GM18520 (cell line): ENCODE measurements at regions not wholly inside any gene's neighbourhood (a gene's known extent, or its start where the extent isn't known, plus 50 kb on each side); places are given as distances from the start of the nearest gene placed in this dataset.

Source experiments
- ATAC-seq: cut with Tn5 transposase; IDR thresholded peaks from one replicate; pipeline ENCODE4 v1.9.1; 2021; ENCODE audit not compliant: unreplicated experiment

DNA sequence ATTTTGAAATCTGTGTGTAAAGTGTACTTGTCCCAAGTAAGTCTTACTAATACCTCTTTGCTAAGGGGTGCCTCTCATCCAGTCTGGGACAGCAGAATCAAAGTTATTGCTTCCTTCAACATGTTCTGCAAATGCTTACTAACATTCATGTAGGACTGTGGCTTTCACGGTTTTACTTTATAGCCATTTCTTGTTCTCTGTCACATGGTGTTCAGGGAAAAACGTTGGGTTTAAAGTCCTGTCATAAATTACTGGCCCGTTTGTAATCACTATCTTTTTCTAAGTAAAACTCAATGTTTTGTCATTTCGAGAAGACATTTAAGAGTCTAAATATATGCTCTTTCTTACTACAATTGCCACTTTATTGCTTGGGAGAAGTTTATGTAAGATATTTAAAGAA, 321.1 kb downstream of the STIM2 start:
- ATAC-seq: no peak

DNA sequence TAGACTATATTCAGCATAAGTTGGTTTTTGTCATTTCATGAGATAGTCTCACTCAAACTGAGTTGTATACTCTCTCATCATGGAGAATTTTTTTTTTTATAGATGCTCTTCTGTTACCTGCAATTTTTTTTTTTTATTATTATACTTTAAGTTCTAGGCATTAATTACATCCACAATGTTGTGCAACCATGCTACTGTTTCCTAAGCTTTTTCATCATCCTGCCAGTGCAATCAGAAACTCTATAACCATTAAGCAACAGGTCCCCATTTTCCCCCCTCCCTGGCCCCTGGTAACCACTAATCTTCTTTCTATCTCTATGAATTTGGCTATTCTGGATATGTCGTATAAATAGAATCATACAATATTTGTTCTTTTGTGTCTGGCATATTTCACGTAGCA, 321.6 kb downstream of the STIM2 start:
- ATAC-seq: no peak

DNA sequence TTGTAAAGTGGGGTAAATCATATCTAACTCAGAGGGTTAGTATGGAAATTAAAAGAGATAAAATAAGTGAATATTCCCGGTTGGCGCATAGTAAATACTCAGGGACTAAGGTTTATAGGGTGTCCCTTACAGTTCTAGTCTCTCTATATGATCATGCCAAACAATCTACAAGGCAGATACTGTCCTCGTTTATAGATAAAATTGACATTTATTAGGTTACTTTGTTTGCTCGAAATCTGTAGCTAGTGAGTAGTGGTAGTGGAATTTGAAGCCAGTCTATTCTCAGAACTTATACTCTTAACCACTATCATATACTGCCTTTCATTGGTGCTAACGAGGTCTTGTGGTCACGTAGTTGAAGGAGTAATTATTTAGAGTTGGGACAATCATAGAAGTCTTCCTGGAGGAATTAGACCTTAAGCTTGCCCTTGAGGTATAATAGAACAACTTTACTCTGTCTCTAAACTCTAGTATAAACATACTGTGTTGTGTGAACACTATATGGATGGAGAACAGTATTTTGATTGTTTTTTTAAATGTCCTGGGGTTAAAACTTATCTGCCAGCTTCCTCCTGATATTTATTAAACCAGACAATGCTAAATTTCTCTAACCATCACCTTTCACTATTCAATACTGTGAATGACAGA, 324.0 kb downstream of the STIM2 start:
- ATAC-seq: no peak

DNA sequence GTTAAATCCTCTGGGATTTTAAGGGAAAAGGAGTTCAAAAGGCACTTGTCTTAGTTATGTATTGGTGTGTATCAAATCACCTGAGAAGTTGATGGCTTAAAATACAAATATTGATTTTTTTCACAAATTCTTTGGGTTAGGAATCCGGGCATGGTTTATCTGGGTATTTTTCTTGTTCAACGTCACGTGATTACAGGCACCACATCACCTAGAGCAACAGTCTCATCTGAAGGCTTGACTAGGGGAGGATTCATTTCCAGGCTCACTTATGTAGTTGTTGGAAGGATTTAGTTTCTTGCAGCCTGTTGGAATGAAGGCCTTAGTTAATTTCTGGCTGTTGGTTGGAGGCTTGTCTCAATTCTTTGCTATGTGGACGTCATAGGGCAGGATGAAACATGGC, 326.1 kb downstream of the STIM2 start:
- ATAC-seq: no peak

DNA sequence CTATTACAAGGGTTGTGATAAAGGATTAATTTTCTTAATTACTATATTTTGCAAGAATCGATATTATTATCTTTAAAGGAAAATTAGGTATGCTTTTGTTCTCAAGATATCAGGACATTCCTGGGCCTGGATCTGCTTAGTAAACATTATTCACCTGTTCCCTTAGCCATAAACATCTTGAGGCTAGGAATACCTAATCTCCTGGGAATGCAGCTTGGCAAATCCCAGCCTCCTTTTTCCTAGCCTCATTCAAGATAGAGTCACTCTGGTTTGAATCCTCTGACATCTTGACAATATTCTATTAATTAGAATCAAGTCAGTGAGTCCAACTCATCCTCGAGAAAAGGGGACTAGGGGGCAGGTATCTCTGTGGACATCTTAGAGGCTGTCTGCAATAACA, 327.1 kb downstream of the STIM2 start:
- ATAC-seq: no peak

DNA sequence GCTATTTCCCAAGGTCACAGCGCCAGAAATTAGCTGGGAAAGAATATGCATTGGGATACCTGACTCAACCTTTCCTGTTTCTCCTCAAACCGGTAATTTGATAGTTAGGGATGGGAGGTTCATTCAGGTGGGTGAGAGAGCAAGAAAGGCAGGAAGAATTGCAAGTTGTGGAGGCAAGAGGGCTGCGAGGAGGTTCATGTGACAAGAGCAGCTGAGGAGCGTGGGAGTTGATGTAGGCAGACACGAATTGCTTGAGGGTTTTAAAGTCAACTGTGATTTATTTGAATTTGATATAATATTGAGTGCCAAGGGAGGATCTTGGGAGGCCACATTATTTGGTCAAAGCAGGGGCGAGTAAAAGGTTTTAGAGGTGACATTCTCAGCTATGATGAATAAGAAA, 329.0 kb downstream of the STIM2 start:
- ATAC-seq: no peak

DNA sequence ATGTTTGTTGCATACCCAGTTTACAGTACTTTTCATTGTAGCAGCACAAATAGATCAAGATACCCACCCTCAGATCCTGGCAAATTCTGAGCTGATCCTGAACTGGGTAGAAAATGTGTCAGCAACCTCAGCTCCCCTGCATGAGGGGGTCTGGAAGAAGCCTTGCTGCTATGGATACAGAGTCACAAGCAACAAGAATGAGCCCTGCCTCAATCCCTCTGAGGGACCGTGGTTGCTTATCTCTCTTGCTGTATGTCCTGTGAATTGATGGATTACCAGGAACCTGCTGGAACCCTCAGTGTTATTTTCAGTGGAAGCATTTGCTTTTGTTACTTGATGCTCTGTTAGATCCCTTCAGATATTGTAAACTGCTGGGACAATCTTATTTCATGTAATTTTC, 331.0 kb downstream of the STIM2 start:
- ATAC-seq: no peak

DNA sequence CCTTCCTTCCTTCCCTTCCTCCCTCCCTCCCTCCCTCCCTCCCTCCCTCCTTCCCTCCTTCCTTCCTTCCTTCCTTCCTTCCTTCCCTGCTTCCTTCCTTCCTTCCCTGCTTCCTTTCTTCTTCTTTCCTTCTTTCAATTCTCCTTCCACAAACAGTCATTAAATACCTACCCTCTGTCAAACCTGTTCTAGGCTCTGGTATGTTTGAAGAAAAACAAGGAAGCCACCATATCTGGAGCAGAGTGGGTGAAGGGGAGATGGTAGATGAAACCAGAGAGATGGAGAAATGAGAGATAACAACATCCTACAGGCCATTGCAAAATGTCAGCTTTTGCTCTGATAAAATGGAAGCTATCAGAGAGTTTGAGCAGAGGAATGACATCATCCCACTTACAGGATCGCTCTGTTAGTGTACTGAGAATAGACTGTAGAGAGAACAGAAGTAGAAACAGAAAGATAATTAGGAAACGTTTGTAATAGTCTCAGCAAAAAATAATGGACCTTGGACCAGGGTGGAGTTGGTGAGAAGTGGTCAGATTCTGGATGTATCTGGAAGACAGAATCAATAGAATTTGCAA, 334.0 kb downstream of the STIM2 start:
- ATAC-seq: no peak

DNA sequence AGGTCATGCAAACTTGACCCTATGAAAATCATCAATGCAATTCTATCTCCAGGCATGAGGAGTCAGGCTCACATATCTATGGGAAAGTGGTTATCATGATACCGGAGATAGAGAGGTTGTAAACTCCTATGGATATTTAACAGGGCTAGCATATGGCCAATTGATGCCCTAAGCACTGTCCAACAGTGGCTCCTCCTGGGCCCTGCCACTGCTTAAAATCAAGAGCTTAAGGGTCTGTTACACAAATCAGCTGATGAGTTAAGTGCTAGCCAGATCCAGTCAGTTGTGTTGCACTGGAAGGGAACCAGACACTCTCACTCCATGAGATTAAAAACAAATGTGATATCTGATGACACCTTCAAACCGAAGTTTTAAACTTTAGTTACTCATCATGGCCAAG, 337.6 kb downstream of the STIM2 start:
- no peak for ATAC-seq

DNA sequence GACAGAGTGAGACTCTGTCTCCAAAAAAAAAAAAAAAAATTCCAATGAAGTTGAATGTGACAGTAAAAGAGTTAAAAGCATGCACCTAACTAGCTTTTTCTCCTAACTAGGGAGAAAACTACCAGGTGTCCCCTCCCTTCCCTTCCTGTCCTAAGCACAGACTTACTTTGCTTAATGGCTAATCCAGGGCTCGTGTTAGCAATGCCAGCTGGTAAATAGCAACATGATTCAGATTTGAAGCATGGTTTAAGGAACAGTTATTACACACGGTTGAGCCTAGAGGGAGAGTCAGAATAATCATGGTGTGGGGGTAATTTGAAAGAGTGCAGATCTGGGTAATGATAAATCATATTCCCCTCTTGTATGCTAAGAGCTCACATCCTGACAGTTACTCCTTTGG, 338.3 kb downstream of the STIM2 start:
- no peak for ATAC-seq

DNA sequence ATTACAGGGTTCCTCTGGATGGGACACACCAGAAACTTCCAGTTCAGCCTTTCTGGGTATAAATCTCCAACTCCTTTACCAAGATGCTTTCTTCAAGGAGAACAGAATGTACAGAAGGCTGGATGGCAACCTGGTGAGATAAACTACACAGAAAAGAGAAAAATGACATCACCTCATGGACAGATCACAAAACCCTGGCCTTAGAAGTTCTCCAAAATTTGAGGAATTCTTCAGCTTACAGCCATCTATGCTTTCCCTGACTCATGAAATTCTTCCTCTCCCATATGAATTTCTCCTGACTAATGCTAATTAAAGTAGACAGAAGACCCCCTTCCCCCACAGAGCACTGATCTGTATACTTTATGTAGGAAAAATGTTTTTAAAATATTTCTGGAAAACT, 345.4 kb downstream of the STIM2 start:
- ATAC-seq: no peak

DNA sequence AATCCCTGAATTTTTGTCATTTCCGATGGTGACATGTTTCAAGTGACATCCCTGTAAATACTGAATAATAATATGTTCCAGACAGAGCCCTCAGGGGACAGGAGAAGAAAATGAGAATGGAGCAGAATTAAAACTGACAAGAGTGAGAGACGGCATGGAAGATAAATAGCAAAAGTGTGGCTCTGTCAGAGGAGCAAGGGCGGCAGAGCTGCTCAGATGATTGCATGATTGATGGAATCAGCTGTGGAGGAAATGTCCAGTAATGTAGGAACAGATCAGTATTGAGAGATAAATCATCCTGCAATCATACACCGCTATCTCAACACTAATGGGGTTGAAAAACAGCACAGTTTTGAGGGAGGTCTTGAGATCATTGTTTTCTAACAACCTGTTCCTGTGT, 350.3 kb downstream of the STIM2 start:
- no peak for ATAC-seq

DNA sequence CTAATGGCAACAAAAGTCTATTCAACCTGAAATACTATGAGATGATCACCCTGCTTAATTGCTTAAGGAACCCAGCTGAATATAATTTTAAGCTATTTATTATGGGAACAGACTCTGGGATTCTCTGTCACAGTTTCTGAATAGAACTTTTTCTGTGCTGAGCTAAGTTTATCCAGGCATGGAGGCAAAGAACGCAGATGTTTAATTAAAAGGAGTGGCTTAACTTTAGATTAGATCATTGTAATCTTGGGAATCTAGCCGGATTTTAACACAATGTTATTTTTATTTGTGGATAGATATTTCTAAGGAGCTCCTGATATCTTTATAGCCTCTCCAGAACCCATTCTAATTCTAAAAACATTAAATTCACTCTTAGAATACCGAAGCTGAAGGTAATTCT, 353.4 kb downstream of the STIM2 start:
- no peak for ATAC-seq

DNA sequence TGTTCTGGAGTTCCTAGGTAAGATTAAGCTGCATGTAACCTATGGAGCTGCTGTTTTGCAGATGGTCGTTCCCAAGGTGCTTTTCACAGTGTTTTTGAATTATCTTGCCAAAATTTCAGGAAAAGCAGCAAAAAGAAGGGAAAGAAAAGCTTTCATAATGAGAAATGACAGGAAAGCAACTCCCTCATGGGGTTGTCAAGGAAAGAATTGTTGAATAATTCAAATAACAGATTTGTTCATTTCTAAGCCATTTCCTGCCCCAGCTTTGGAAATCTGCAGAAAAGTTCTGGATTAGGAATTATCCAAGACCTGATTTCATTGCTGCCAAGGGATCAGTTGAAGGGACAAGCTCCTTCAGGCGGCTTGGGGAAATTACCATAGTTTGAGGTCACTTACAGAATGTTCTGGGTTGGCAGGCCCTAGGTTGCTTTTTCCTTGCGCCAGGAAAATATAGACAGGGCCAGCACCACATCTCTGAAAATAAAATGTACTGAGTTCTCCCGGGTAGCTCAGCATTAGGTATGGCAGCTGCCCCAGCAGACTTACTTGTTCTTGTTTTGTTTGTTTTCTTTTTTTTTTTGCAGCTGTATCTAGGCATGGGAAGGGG, 354.7 kb downstream of the STIM2 start:
- ATAC-seq: no peak

DNA sequence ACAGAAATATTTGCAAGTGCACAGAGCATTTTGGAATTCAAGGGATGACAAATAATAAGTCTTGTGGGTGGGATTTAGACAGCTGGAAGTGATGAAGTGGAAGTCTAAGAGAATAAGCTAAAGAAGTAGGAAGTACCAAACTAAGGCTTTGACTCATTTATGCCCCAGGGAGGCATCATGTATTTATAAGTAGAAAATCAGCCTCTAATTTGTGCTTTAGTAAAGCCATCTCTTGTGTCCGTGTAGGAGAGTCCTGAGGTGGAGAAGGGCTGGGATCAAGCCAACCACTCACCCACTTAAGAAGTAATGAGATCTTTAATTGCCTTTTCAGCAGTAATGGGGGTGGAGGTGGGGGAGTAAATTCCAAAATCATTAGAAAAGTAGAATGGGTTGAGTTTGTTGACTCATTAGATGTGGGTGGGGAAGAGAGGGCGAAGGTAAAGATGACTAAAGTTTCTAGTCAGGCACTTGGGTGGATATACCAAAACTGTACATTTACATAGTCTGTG, 356.7 kb downstream of the STIM2 start:
- no peak for ATAC-seq

DNA sequence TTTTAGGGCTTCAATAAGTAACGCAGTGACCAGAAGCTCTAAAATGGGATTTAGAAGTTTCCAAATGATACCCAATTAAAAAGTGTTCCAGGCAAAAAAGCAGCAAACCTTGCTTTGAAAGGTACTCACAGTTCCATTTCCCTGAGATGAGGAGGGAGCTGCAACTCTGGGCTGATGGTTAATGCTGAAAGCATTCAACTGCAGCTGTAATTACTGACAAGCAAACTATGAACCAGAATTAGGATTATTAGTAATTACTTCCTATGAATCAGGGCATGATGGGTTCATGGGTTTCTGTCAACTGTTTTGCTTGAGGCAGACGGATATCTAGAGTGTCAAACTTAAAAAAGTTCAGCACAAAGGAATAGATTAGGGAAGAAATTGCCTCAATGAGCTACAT, 357.4 kb downstream of the STIM2 start:
- ATAC-seq: no peak

DNA sequence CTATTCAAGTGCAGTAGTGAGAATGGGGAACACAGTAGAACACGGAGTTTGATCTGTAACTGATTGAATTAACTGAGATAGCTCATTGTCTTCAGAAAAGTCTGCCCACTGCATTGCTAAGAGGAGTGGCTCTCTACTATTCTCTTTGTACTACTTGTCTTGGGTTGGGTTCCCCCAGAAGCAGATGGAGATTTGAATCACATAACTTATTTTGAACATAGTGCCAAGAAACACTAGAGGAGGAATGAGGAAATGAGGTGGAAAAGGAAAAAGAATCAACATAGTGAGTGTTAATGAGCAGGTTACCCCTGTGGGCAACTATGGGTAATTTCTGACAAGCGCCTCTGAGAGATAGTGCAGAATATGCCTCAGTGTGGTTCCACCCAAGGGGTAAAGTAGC, 362.7 kb downstream of the STIM2 start:
- no peak for ATAC-seq

DNA sequence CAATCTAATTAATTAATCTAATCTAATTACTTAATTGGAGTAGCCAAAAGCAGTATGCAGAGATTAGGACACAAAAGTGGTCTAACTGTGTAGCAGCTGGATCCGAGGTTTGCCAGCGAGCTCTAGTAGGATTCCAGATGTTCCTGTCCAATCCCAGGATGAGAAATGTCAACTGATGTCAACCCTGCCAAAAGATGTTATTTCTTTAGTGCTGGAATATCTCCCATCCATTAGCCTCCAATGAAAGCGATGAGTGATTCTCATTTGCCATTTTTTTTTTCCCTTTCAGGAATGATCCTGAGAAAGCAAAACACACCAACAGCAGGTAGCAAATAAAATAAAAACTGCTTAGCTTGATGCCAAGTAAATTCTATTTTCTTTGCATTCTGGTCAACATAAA, 372.9 kb downstream of the STIM2 start:
- no peak for ATAC-seq

DNA sequence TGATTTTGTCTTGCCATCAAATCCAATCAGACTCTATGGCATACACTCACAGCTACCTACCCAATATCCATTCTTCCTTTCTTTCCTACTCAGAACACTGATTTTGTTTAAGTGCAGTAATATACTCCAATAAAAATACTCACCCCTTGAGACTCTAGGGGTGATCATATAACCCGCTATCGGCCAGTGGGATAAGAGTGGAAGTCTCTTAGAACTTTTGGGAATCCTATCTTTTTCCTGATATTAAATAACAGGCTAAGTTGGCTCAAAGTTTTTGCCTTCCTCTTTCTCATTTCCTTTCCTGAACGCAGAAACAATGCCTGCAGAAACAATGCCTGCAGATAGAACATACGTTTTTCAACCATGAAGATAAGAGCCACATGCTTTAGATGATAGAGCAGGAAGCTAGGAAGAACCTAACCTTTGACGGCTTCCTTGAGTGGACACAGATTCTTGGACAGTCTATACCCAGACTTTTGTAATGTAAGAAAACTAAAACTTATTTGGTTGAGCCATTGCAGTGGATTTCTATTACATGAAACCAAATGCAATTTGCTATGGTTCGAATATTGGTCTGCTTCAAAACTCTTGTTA, 373.8 kb downstream of the STIM2 start:
- ATAC-seq: no peak

DNA sequence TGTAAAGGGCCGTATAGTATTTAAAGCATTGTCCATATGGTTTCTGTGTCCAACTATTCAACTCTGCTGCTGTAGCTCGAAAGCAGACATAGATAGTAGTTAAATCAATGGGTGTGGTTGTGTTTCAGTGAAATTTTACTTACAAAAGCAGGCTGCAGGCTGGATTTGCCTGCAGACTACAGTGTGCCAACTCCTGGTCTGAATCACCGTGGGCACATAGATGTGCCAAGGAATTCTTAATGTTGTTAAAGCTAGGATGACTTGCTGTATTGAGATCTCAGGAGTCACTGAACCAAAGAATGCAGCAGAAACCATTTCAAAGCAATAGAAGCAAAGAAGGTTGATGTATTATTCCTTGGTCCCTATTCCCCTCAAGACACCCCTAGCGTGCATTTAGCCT, 379.0 kb downstream of the STIM2 start:
- no peak for ATAC-seq

DNA sequence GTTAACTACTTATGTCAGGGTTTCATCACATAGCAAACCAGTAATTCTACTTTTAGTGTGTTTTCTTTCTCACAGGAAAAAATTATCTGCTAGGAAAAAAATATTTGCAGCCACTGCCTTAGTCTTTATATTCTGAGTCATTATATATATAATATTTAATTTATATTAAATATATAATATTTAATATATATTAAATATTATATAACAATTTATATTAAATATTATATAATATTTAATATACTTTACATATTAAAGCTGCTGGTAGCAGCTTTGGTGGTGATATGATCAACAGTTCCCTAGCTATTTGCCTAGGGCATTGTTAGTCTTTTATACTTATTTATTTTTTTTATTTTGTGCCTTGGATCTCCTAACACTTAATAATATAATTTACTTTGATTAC, 381.6 kb downstream of the STIM2 start:
- ATAC-seq: no peak

DNA sequence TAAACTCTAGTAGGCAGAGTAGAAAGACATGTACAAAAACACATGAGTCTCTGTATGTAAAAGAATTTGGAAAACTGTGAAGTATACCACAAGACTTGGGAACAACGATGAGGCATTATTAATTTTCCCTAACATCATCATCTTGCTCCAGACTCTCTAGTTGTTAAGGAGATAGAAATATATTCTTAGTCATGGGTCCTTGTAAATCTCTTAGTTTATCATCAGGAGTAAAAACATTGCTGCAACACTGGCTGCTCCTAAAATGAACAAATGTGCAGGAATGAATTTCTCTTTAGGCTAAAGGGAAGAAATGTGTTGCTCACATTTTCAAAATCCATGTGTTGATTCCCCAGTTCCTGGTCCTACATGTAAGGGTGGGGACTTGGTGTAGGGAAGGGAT, 384.6 kb downstream of the STIM2 start:
- ATAC-seq: no peak
